OCI-LY3 (cell line): ENCODE measurements at regions not wholly inside any gene's neighbourhood (a gene's known extent, or its start where the extent isn't known, plus 50 kb on each side); places are given as distances from the start of the nearest gene placed in this dataset.

Source experiments
- CTCF ChIP-seq: fragments of 200-600, 300-600 bp; sonication (generic); IDR thresholded peaks from 2 replicates; pipeline ENCODE4 v1.5.1; 2014; ENCODE audit warnings: antibody characterized with exemption, low read length, low read depth
- EZH2phosphoT487 ChIP-seq: fragments of 200-600 bp; shearing (Covaris generic); IDR thresholded peaks from 2 replicates; pipeline ENCODE4 v1.6.1; 2018; ENCODE audit warnings: antibody characterized with exemption, mixed run types, low read depth

- TF ChIP-seq CTCF (peak; percentile 62), EZH2phosphoT487 (no peak)
Observed at GRCh38 chr7:12067156-12067831, 143.8 kb upstream of the TMEM106B start.
